Type B pancreatic cell (in vitro differentiated cells): ENCODE measurements at regions not wholly inside any gene's neighbourhood (a gene's known extent, or its start where the extent isn't known, plus 50 kb on each side); places are given as distances from the start of the nearest gene placed in this dataset.

ENCODE experiments used
- DNase-seq: peaks from one replicate; pipeline ENCODE4 v3.0.0; 2021; ENCODE audit warnings: mixed read lengths; ENCODE audit not compliant: unreplicated experiment; ENCODE audit errors: extremely low spot score
- H3K27ac Mint-ChIP-seq: 2 replicates; pipeline ENCODE4 v1.8.0; 2021; ENCODE audit warnings: mild to moderate bottlenecking, mixed read lengths
- H3K27me3 Mint-ChIP-seq: 2 replicates; pipeline ENCODE4 v1.8.0; 2021; ENCODE audit warnings: mixed read lengths
- H3K36me3 Mint-ChIP-seq: 2 replicates; pipeline ENCODE4 v1.8.0; 2021; ENCODE audit warnings: mixed read lengths
- H3K4me1 Mint-ChIP-seq: one replicate; pipeline ENCODE4 v1.8.0; 2021; ENCODE audit warnings: mixed read lengths; ENCODE audit not compliant: unreplicated experiment
- H3K4me3 Mint-ChIP-seq: 2 replicates; pipeline ENCODE4 v1.8.0; 2021; ENCODE audit warnings: mild to moderate bottlenecking, mixed read lengths
- H3K9me3 Mint-ChIP-seq: 2 replicates; pipeline ENCODE4 v1.8.0; 2021; ENCODE audit warnings: mixed read lengths
- TF ChIP-seq, protein P1 (sequence below): fragments of 200-600 bp; sonication (generic); conservative IDR thresholded peaks from 2 replicates; pipeline ENCODE4 v1.5.0; 2021; ENCODE audit warnings: antibody characterized with exemption, mild to moderate bottlenecking

DNA sequence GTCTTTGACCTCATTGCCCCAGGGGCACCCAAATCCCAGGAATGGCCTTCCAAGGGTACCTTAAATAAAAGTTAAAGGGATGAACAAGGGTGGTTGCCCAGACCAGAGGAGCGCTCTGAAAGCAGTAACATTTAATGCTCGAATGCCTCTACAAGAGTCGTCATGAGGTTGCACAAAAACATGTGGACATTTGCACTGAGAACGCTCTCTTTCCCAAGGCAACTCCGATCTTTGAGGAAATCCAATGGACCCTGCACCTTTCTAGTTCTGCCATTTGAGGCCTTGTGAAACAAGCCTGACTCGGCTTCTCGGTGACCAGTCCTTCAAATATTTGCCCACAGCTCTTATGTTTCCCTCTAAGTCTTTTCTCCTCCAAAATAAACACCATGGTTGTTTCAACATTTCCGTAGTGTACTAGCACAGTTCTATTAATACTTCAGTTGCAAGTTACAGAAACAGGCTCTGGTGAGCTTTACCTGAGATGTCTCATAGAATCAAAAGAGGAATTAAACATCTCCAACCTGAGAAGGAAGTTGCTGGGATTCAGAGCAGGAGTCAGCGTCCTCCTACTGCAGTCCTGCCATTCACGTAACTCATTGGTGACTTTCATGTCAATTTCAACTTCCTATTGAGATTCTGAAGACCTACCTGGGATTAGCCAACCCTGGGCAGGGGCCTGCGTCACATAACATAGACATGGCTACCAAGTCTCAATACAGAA lies 168.8 kb upstream of the RAI14 start:
- Mint-ChIP-seq H3K4me1 (peaks cover 58% of the 10 kb centered on the region), H3K36me3 (no peaks in the 10 kb centered on the region), H3K27ac (peak overlapping the region; percentile 37), H3K4me3 (peak overlapping the region; percentile 2), H3K9me3 (no peaks in the 10 kb centered on the region), H3K27me3 (no peaks in the 10 kb centered on the region)
- no peak for DNase-seq
- TF ChIP-seq, protein P1, sequence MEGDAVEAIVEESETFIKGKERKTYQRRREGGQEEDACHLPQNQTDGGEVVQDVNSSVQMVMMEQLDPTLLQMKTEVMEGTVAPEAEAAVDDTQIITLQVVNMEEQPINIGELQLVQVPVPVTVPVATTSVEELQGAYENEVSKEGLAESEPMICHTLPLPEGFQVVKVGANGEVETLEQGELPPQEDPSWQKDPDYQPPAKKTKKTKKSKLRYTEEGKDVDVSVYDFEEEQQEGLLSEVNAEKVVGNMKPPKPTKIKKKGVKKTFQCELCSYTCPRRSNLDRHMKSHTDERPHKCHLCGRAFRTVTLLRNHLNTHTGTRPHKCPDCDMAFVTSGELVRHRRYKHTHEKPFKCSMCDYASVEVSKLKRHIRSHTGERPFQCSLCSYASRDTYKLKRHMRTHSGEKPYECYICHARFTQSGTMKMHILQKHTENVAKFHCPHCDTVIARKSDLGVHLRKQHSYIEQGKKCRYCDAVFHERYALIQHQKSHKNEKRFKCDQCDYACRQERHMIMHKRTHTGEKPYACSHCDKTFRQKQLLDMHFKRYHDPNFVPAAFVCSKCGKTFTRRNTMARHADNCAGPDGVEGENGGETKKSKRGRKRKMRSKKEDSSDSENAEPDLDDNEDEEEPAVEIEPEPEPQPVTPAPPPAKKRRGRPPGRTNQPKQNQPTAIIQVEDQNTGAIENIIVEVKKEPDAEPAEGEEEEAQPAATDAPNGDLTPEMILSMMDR: no peak

DNA sequence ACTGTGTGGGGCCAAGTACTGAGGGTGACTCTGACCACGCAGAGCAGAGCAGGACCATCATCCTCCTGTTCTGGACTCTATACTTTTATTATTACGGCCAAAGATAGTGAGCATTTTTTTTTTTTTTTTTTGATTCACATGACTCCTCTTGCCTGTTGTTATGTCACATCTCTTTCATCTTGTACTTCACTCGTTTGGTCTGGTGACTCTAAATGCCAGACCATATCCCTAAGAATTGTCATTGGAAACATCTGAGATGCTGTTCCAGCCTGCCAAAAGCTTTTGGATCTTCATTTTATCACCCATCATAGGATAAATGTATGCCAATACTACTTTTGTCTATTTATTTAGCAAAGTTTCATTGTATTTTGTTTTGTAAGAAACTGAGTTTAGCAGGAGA lies 168.2 kb upstream of the RAI14 start:
- H3K9me3 Mint-ChIP-seq: no peaks in the 10 kb centered on the region
- H3K27me3 Mint-ChIP-seq: no peaks in the 10 kb centered on the region
- DNase-seq: no peak
- H3K27ac Mint-ChIP-seq: no peak overlapping the region
- H3K4me1 Mint-ChIP-seq: peaks cover 58% of the 10 kb centered on the region
- TF ChIP-seq, protein P1: no peak
- H3K4me3 Mint-ChIP-seq: no peak overlapping the region
- no peaks in the 10 kb centered on the region for H3K36me3 Mint-ChIP-seq

DNA sequence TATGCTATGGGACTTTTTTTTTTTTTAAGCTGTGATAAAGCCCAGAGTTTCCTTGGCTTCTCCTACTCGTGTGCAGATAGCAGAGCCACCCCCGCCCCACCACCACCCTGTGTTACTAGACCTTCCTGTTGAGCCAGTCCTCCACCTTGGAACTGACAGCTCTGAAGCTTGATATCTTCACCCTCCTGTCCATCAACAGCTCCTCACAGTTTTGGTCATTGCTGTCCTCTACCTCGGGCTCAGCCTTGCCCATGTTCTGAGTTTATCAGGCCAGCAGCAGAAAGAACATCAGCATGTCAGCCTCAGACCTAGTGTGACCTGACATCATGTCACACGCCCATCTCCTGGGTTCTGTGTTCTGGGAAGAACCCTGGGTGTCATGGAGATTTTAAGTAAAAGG lies 167.1 kb upstream of the RAI14 start:
- Mint-ChIP-seq H3K4me1 (peaks cover 57% of the 10 kb centered on the region), H3K4me3 (peak overlapping the region; percentile 56), H3K9me3 (no peaks in the 10 kb centered on the region), H3K36me3 (no peaks in the 10 kb centered on the region), H3K27ac (peak overlapping the region; percentile 64), H3K27me3 (no peaks in the 10 kb centered on the region)
- TF ChIP-seq, protein P1: no peak
- no peak for DNase-seq

DNA sequence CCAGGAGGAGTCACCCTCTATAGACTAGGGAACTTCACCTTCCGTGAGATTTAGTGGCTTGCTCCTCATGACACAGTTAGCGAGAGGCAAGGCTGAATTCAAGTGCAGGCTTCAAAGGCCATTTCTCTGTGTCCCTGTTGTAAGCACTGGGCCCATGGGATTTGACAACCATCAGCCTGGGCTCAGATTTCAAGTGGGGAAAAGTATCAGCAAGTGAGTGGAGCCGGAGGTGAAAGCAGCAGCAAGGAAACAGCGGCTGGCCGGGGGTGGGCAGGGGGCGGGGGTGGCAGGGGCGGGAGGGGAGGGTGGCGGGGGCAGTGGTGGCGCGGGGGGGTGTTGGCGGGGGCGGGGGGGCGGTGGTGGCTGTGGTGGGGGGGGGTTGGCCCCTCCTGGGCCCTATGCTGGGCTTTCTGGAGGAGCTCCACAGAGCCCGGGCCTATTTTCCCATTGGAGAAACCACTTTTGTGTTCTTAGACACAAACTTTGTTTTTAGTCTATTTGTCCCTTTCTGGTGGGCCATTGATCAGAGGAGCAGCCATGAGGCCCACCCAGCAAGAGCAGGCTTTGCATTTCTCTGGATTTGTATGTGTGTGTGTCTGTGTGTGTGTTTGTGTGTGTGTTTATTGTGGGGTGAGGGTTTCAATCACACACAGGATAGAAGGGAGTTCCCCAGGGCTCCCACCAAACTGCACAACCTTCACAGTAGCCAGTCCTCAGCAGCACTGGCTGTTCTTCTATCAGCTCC lies 165.4 kb upstream of the RAI14 start:
- Mint-ChIP-seq H3K4me3 (peak overlapping the region; percentile 75), H3K9me3 (peaks cover 8% of the 10 kb centered on the region), H3K27me3 (no peaks in the 10 kb centered on the region), H3K4me1 (peaks cover 65% of the 10 kb centered on the region), H3K36me3 (no peaks in the 10 kb centered on the region), H3K27ac (peak overlapping the region; percentile 85)
- no peak for DNase-seq
- TF ChIP-seq, protein P1: no peak

DNA sequence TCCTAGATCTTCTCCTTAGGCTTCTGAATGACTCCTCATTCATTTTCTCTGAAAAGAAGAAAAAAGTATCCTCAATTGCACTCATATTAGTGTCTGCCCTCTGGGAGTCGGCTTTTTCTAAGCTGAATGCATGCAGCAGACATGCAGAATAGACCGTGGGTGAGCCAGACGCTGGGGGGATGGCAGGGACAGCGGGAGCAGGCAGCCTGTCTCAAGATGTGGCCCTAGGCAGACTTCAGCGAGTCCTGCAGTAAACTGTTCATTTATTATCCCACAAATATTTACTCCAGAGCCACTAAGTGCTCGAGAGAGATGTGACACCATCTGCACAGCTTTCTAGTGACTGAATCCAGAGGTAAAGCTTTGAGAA lies 164.9 kb upstream of the RAI14 start:
- no peaks in the 10 kb centered on the region for H3K36me3 Mint-ChIP-seq
- TF ChIP-seq, protein P1: no peak
- peaks cover 8% of the 10 kb centered on the region for H3K9me3 Mint-ChIP-seq
- H3K4me3 Mint-ChIP-seq: peak overlapping the region; percentile 75
- peak overlapping the region; percentile 85 for H3K27ac Mint-ChIP-seq
- H3K27me3 Mint-ChIP-seq: no peaks in the 10 kb centered on the region
- no peak for DNase-seq
- peaks cover 63% of the 10 kb centered on the region for H3K4me1 Mint-ChIP-seq
